ENCODE measurements at regions not wholly inside any gene's neighbourhood (a gene's known extent, or its start where the extent isn't known, plus 50 kb on each side); places are given as distances from the start of the nearest gene placed in this dataset.

DNA sequence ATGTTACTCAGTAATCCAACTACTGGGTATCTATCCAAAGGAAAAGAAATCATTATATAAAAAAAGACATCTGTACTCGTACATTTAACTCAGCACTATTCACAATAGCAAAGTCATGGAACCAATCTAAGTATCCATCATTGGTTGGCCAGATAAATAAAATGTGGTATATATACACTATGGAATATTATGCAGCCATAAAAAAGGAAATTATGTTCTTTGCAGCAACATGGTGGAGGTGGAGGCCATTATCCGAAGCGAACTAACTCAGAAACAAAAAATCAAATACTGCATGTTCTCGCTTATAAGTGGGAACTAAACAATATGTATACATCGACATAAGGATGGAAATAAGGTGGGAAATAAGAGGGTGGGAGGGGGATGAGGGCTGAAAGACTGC, 56.2 kb upstream of the ANTXRL start:
- intact Hi-C loops (cut with micrococcal nuclease; ENCODE audit: unreplicated experiment) = no loop called here
- POLR2A ChIA-PET (ENCODE audit: unreplicated experiment) = no interaction called here
- BruUV-seq (replicated peaks) = no TSS peak

GRCh38 chr10:46231087-46231486, 55.7 kb upstream of the ANTXRL start:
- H3K27me3 ChIP-seq (ENCODE audit: insufficient read depth, low read depth) = no peaks in the 10 kb centered on the region
- H3K4me2 ChIP-seq = no peak overlapping the region
- no TSS peak for BruUV-seq (replicated peaks)
- CTCF ChIA-PET = no interaction called here
- H3K27ac ChIP-seq = no peak overlapping the region
- no peak overlapping the region for H2AFZ ChIP-seq
- H4K20me1 ChIP-seq (ENCODE audit: insufficient read depth) = no peaks in the 10 kb centered on the region
- H3K9me3 ChIP-seq (ENCODE audit: insufficient read depth, low read depth) = no peaks in the 10 kb centered on the region
- intact Hi-C loops (cut with micrococcal nuclease; ENCODE audit: unreplicated experiment) = no loop called here
- H3F3A ChIP-seq (ENCODE audit: insufficient read depth, low read depth) = peaks cover 13% of the 10 kb centered on the region; the same call in 1 of the 2 replicates
- H3K4me3 ChIP-seq = no peak overlapping the region
- DNase-seq = peak in 1 of 2 experiments; percentile 4
- H3K4me1 ChIP-seq (replicated peaks; ENCODE audit: insufficient read depth) = peaks cover 24% of the 10 kb centered on the region
- POLR2A ChIA-PET (ENCODE audit: unreplicated experiment) = no interaction called here
- no peaks in the 10 kb centered on the region for H3K79me2 ChIP-seq (ENCODE audit: low read depth)
- no peaks in the 10 kb centered on the region for H3K9me2 ChIP-seq (ENCODE audit: insufficient read depth)
- TF ChIP-seq, protein P1, sequence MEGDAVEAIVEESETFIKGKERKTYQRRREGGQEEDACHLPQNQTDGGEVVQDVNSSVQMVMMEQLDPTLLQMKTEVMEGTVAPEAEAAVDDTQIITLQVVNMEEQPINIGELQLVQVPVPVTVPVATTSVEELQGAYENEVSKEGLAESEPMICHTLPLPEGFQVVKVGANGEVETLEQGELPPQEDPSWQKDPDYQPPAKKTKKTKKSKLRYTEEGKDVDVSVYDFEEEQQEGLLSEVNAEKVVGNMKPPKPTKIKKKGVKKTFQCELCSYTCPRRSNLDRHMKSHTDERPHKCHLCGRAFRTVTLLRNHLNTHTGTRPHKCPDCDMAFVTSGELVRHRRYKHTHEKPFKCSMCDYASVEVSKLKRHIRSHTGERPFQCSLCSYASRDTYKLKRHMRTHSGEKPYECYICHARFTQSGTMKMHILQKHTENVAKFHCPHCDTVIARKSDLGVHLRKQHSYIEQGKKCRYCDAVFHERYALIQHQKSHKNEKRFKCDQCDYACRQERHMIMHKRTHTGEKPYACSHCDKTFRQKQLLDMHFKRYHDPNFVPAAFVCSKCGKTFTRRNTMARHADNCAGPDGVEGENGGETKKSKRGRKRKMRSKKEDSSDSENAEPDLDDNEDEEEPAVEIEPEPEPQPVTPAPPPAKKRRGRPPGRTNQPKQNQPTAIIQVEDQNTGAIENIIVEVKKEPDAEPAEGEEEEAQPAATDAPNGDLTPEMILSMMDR (conservative IDR thresholded peaks at IDR 0.05) = no peak
- no peak for TF ChIP-seq EZH2 (IDR thresholded peaks at IDR 0.05; ENCODE audit: low read depth)
- no peaks in the 10 kb centered on the region for H3K36me3 ChIP-seq (ENCODE audit: low read depth)

More for the DNA sequence above, 56.2 kb upstream of the ANTXRL start:
- Histone ChIP-seq H3K36me3 (ENCODE audit: low read depth) (no peaks in the 10 kb centered on the region), H3K9me3 (ENCODE audit: insufficient read depth, low read depth) (no peaks in the 10 kb centered on the region), H3K27me3 (ENCODE audit: insufficient read depth, low read depth) (no peaks in the 10 kb centered on the region), H2AFZ (no peak overlapping the region), H3K4me2 (no peak overlapping the region), H4K20me1 (ENCODE audit: insufficient read depth) (no peaks in the 10 kb centered on the region), H3F3A (ENCODE audit: insufficient read depth, low read depth) (peaks cover 13% of the 10 kb centered on the region; the same call in 1 of the 2 replicates), H3K79me2 (ENCODE audit: low read depth) (no peaks in the 10 kb centered on the region), H3K4me1 (replicated peaks; ENCODE audit: insufficient read depth) (peaks cover 24% of the 10 kb centered on the region), H3K4me3 (no peak overlapping the region), H3K9me2 (ENCODE audit: insufficient read depth) (no peaks in the 10 kb centered on the region), H3K27ac (no peak overlapping the region)
- CTCF ChIA-PET = no interaction called here
- DNase-seq = peak in 1 of 2 experiments; percentile 27
- TF ChIP-seq, protein P1 (conservative IDR thresholded peaks at IDR 0.05) = no peak
- no peak for TF ChIP-seq EZH2 (IDR thresholded peaks at IDR 0.05; ENCODE audit: low read depth)

GRCh38 chr10:46232084-46232483, 54.7 kb upstream of the ANTXRL start:
- no peaks in the 10 kb centered on the region for H4K20me1 ChIP-seq (ENCODE audit: insufficient read depth)
- ChIA-PET CTCF (no interaction called here), POLR2A (ENCODE audit: unreplicated experiment) (no interaction called here)
- intact Hi-C loops (cut with micrococcal nuclease; ENCODE audit: unreplicated experiment) = no loop called here
- no peaks in the 10 kb centered on the region for H3K9me3 ChIP-seq (ENCODE audit: insufficient read depth, low read depth)
- H3K79me2 ChIP-seq (ENCODE audit: low read depth) = no peaks in the 10 kb centered on the region
- no peak overlapping the region for H3K4me3 ChIP-seq
- peaks cover 24% of the 10 kb centered on the region for H3K4me1 ChIP-seq (replicated peaks; ENCODE audit: insufficient read depth)
- peaks cover 13% of the 10 kb centered on the region; the same call in 1 of the 2 replicates for H3F3A ChIP-seq (ENCODE audit: insufficient read depth, low read depth)
- no peak overlapping the region for H3K4me2 ChIP-seq
- TF ChIP-seq, protein P1 (conservative IDR thresholded peaks at IDR 0.05) = no peak
- no peak for TF ChIP-seq EZH2 (IDR thresholded peaks at IDR 0.05; ENCODE audit: low read depth)
- DNase-seq = peak in 1 of 2 experiments; percentile 10
- H3K27me3 ChIP-seq (ENCODE audit: insufficient read depth, low read depth) = no peaks in the 10 kb centered on the region
- H3K36me3 ChIP-seq (ENCODE audit: low read depth) = no peaks in the 10 kb centered on the region
- H2AFZ ChIP-seq = no peak overlapping the region
- no TSS peak for BruUV-seq (replicated peaks)
- no peak overlapping the region for H3K27ac ChIP-seq
- H3K9me2 ChIP-seq (ENCODE audit: insufficient read depth) = no peaks in the 10 kb centered on the region

All from PC-9 (cell line).